ENCODE measurements at regions not wholly inside any gene's neighbourhood (a gene's known extent, or its start where the extent isn't known, plus 50 kb on each side); places are given as distances from the start of the nearest gene placed in this dataset.
"Not testable (repeated sequence)": the region's sequence is repeated elsewhere in the genome, so short reads cannot be mapped to it uniquely, and the experiment has no call there.

GRCh38 chr3:109396806-109397205 is 59.5 kb upstream of the DPPA4 start:
- Histone ChIP-seq H3K4me1 (ENCODE audit: control insufficient read depth in 2 of 2, insufficient read depth in 2 of 2, low read length in 2 of 2) (no peaks in the 10 kb centered on the region), H3K79me2 (ENCODE audit: control insufficient read depth, insufficient read depth, low read length) (no peaks in the 10 kb centered on the region), H2AFZ (ENCODE audit: insufficient read depth, low read depth, low read length, poor library complexity, severe bottlenecking) (no peak overlapping the region), H3K27me3 (replicated peaks in 1 of 4; ENCODE audit: control extremely low read depth in 1 of 4, control insufficient read depth in 3 of 4, insufficient read depth in 4 of 4, low read length in 3 of 4) (no peaks in the 10 kb centered on the region), H3K36me3 (replicated peaks in 1 of 2; ENCODE audit: control extremely low read depth in 1 of 2, control insufficient read depth in 1 of 2, extremely low read depth in 1 of 2, insufficient read depth in 2 of 2, low read length in 1 of 2) (no peaks in the 10 kb centered on the region), H3K4me3 (ENCODE audit: control extremely low read depth in 1 of 5, extremely low read depth in 1 of 5, insufficient read depth in 1 of 5, low read depth in 2 of 5, low read length in 4 of 5) (no peak overlapping the region), H3K4me2 (replicated peaks; ENCODE audit: low read depth, low read length, poor library complexity, severe bottlenecking) (no peak overlapping the region), H4K20me1 (ENCODE audit: control insufficient read depth, insufficient read depth, low read length, poor library complexity, severe bottlenecking) (no peaks in the 10 kb centered on the region), H3K9me3 (ENCODE audit: control extremely low read depth in 1 of 3, control insufficient read depth in 2 of 3, insufficient read depth in 1 of 3, low read length in 2 of 3) (peaks cover 0 to 6% (median 0%) of the 10 kb centered on the region in 3 donors), H3K9ac (ENCODE audit: low read length) (no peak overlapping the region), H3K27ac (ENCODE audit: low read length in 2 of 2) (no peak overlapping the region)
- H3K4me3 Mint-ChIP-seq, result no peak overlapping the region
- H3K9me3 Mint-ChIP-seq (ENCODE audit: insufficient read depth), result no peaks in the 10 kb centered on the region
- no peaks in the 10 kb centered on the region for H3K27me3 Mint-ChIP-seq
- DNase-seq (no peak), ATAC-seq (ENCODE audit: low read depth) (no peak)
- CTCF ChIA-PET, result no interaction called here
- no peak for TF ChIP-seq EZH2 (IDR thresholded peaks at IDR 0.05; ENCODE audit: borderline replicate concordance, insufficient read depth, low read depth, low read length, poor library complexity, severe bottlenecking)
- POLR2A ChIA-PET, result no interaction called here
- H3K4me1 Mint-ChIP-seq, result no peaks in the 10 kb centered on the region
- WGBS (ENCODE audit: insufficient coverage), result no CpG with 5 or more reads among the region's 3 CpGs
- no peak overlapping the region for H3K27ac Mint-ChIP-seq
- intact Hi-C loops (cut with micrococcal nuclease), result no loop called here

GRCh38 chr3:109393728-109394127 is 56.4 kb upstream of the DPPA4 start:
- CTCF ChIA-PET; ATAC-seq (ENCODE audit: low read depth): not testable (repeated sequence)

More at GRCh38 chr3:109393728-109394127, 56.4 kb upstream of the DPPA4 start:
- H2AFZ ChIP-seq (ENCODE audit: insufficient read depth, low read depth, low read length, poor library complexity, severe bottlenecking); H3K4me3 ChIP-seq (ENCODE audit: control extremely low read depth in 1 of 5, extremely low read depth in 1 of 5, insufficient read depth in 1 of 5, low read depth in 2 of 5, low read length in 4 of 5); H3K36me3 ChIP-seq (replicated peaks in 1 of 2; ENCODE audit: control extremely low read depth in 1 of 2, control insufficient read depth in 1 of 2, extremely low read depth in 1 of 2, insufficient read depth in 2 of 2, low read length in 1 of 2); H3K4me1 Mint-ChIP-seq; H3K27me3 ChIP-seq (replicated peaks in 1 of 4; ENCODE audit: control extremely low read depth in 1 of 4, control insufficient read depth in 3 of 4, insufficient read depth in 4 of 4, low read length in 3 of 4); H3K9me3 ChIP-seq (ENCODE audit: control extremely low read depth in 1 of 3, control insufficient read depth in 2 of 3, insufficient read depth in 1 of 3, low read length in 2 of 3); H3K4me2 ChIP-seq (replicated peaks; ENCODE audit: low read depth, low read length, poor library complexity, severe bottlenecking); H3K27me3 Mint-ChIP-seq; POLR2A ChIA-PET; H3K27ac ChIP-seq (ENCODE audit: low read length in 2 of 2); H3K79me2 ChIP-seq (ENCODE audit: control insufficient read depth, insufficient read depth, low read length); H3K27ac Mint-ChIP-seq; H3K4me1 ChIP-seq (ENCODE audit: control insufficient read depth in 2 of 2, insufficient read depth in 2 of 2, low read length in 2 of 2); H3K9me3 Mint-ChIP-seq (ENCODE audit: insufficient read depth); H3K4me3 Mint-ChIP-seq; intact Hi-C loops (cut with micrococcal nuclease); H4K20me1 ChIP-seq (ENCODE audit: control insufficient read depth, insufficient read depth, low read length, poor library complexity, severe bottlenecking); H3K9ac ChIP-seq (ENCODE audit: low read length); DNase-seq: not testable (repeated sequence)
- WGBS (ENCODE audit: insufficient coverage), result 90% methylated on average over 8 of the region's 10 CpGs

Measured in B cell (primary cell).